ENCODE measurements at regions not wholly inside any gene's neighbourhood (a gene's known extent, or its start where the extent isn't known, plus 50 kb on each side); places are given as distances from the start of the nearest gene placed in this dataset.

GRCh38 chr4:128385683-128386304 is 98.2 kb upstream of the PGRMC2 start:
- no peaks in the 10 kb centered on the region for H3K27me3 Mint-ChIP-seq
- TF ChIP-seq, protein P1, sequence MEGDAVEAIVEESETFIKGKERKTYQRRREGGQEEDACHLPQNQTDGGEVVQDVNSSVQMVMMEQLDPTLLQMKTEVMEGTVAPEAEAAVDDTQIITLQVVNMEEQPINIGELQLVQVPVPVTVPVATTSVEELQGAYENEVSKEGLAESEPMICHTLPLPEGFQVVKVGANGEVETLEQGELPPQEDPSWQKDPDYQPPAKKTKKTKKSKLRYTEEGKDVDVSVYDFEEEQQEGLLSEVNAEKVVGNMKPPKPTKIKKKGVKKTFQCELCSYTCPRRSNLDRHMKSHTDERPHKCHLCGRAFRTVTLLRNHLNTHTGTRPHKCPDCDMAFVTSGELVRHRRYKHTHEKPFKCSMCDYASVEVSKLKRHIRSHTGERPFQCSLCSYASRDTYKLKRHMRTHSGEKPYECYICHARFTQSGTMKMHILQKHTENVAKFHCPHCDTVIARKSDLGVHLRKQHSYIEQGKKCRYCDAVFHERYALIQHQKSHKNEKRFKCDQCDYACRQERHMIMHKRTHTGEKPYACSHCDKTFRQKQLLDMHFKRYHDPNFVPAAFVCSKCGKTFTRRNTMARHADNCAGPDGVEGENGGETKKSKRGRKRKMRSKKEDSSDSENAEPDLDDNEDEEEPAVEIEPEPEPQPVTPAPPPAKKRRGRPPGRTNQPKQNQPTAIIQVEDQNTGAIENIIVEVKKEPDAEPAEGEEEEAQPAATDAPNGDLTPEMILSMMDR (IDR thresholded peaks at IDR 0.05), result no peak
- ChIA-PET CTCF (no interaction called here), POLR2A (no interaction called here)
- DNase-seq (no peak), ATAC-seq (ENCODE audit: low read depth) (no peak)
- H3K4me1 Mint-ChIP-seq, result no peaks in the 10 kb centered on the region
- no peak overlapping the region for H3K27ac Mint-ChIP-seq
- H3K4me3 Mint-ChIP-seq, result no peak overlapping the region
- no peaks in the 10 kb centered on the region for H3K9me3 Mint-ChIP-seq
- H3K36me3 Mint-ChIP-seq (ENCODE audit: low read depth), result no peaks in the 10 kb centered on the region
- intact Hi-C loops (cut with micrococcal nuclease), result no loop called here

DNA sequence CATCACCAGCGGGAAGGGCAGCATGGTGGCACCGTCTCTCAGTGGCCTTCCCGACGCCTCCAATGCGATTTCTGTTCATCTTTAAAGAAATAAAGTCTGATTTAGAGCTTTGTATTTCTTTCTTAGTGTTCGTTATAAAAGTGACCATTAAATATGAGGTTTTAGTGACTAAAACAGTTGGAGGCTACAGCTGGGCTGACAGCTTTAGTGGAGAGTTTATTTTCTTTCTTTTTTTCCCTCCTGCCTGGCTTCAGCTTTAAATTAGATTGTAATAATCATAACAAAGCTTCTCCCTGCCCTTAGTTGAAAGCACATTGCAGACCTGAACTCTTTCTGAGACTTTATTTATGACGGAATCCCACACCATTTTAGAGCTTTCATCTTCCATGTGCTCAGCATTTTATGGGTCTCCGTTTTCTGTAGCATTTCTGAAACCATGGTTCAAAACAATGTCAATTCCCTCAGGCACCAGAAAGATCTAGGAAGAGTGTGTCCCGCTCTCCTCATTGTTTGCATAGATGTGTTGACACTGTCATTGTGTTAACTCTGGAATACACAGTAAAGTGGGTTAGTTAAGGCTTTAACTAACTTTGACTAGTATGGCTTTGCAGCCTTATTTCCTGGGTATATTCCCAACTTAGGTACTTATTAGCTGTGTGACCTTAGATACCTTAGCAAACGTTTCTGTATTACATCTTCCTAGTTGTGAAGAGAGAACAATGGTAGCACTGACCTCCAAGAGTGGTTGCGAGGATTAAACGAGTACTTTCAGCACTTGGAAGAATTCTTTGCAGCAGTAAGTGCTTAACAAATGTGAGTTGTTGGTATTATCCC is 97.4 kb upstream of the PGRMC2 start:
- H3K27ac Mint-ChIP-seq, result no peak overlapping the region
- no peaks in the 10 kb centered on the region for H3K36me3 Mint-ChIP-seq (ENCODE audit: low read depth)
- intact Hi-C loops (cut with micrococcal nuclease), result no loop called here
- no peaks in the 10 kb centered on the region for H3K27me3 Mint-ChIP-seq
- ChIA-PET CTCF (no interaction called here), POLR2A (no interaction called here)
- ATAC-seq (ENCODE audit: low read depth), result no peak
- TF ChIP-seq, protein P1 (IDR thresholded peaks at IDR 0.05), result no peak
- no peaks in the 10 kb centered on the region for H3K9me3 Mint-ChIP-seq
- H3K4me3 Mint-ChIP-seq, result no peak overlapping the region
- no peaks in the 10 kb centered on the region for H3K4me1 Mint-ChIP-seq
- DNase-seq, result no peak

GRCh38 chr4:128384091-128384520 is 96.5 kb upstream of the PGRMC2 start:
- H3K27ac Mint-ChIP-seq, result no peak overlapping the region
- TF ChIP-seq, protein P1 (IDR thresholded peaks at IDR 0.05), result no peak
- DNase-seq (no peak), ATAC-seq (ENCODE audit: low read depth) (no peak)
- ChIA-PET POLR2A (no interaction called here), CTCF (no interaction called here)
- no peaks in the 10 kb centered on the region for H3K36me3 Mint-ChIP-seq (ENCODE audit: low read depth)
- no peak overlapping the region for H3K4me3 Mint-ChIP-seq
- no peaks in the 10 kb centered on the region for H3K9me3 Mint-ChIP-seq
- no peaks in the 10 kb centered on the region for H3K4me1 Mint-ChIP-seq
- intact Hi-C loops (cut with micrococcal nuclease), result no loop called here
- H3K27me3 Mint-ChIP-seq, result no peaks in the 10 kb centered on the region

DNA sequence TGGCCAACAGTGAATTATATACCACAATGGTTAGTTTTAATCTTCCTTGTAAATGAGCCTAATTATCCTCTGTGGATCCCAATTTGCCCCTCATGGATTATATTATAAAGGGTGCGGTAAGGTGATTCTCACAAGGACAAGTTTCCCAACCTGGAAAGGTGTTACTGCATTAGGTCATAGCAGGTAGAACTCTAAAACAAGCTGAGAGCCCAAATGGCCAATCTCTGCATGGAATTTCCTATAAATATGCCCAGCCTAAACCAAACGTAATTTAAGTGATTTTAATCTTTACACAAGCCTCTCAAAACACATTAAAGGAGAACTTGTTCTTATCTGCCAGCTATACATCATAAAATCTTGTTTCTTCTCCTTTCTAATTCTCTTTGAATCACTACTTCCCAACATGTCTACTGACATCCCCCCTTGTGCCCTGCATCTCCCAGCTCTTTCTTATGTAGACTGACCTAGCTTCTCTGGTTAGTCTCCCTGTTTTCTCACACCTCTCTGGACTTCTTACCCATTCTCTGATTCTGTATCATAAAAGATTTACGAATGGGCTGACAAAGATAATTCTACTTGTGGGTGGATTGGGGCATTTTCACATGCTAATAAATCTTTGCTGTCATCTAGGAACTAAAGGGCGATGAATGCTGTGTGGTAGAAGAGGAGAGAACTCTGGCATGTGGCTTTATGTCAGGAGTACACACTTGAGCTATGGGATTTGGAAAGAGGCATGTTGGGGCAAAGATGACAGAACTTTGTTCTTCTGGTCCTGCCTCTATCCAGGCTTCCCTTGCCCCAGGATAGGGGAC is 94.3 kb upstream of the PGRMC2 start:
- ATAC-seq (ENCODE audit: low read depth), result no peak
- peaks cover 3% of the 10 kb centered on the region for H3K36me3 Mint-ChIP-seq (ENCODE audit: low read depth)
- no peaks in the 10 kb centered on the region for H3K4me1 Mint-ChIP-seq
- no peak overlapping the region for H3K27ac Mint-ChIP-seq
- CTCF ChIA-PET, result no interaction called here
- H3K4me3 Mint-ChIP-seq, result no peak overlapping the region
- peaks cover 5% of the 10 kb centered on the region for H3K9me3 Mint-ChIP-seq
- POLR2A ChIA-PET, result no interaction called here
- intact Hi-C loops (cut with micrococcal nuclease), result no loop called here
- TF ChIP-seq, protein P1 (IDR thresholded peaks at IDR 0.05), result no peak
- no peak for DNase-seq
- no peaks in the 10 kb centered on the region for H3K27me3 Mint-ChIP-seq

DNA sequence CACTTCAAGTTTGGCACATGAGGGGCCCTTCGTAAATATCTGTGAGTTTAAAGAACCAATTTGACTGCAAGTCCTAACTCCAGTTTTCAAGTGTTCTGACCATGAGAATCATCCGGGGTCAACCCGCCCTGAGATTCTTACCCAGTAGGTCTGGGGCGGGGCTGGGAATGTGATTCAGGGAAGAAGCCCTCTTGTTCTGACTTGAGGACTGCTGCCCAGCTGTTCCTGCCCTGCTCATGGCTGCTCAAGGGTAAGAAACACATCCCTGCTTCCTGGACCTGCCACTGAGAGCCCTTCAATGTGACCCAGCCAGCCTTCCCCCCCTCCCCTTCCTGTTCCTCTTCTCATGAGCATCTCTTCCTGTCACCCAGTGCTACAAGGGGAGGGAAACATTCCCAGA is 92.7 kb upstream of the PGRMC2 start:
- intact Hi-C loops (cut with micrococcal nuclease), result no loop called here
- Mint-ChIP-seq H3K4me3 (no peak overlapping the region), H3K27me3 (no peaks in the 10 kb centered on the region), H3K27ac (no peak overlapping the region), H3K9me3 (peaks cover 8% of the 10 kb centered on the region), H3K36me3 (ENCODE audit: low read depth) (peaks cover 3% of the 10 kb centered on the region), H3K4me1 (no peaks in the 10 kb centered on the region)
- DNase-seq (no peak), ATAC-seq (ENCODE audit: low read depth) (no peak)
- ChIA-PET POLR2A (no interaction called here), CTCF (no interaction called here)
- TF ChIP-seq, protein P1 (IDR thresholded peaks at IDR 0.05), result no peak

Data from activated B cell treated with CpG ODN at 0.5 μM for 24 hours (primary cell).